ENCODE measurements at regions not wholly inside any gene's neighbourhood (a gene's known extent, or its start where the extent isn't known, plus 50 kb on each side); places are given as distances from the start of the nearest gene placed in this dataset.

DNA sequence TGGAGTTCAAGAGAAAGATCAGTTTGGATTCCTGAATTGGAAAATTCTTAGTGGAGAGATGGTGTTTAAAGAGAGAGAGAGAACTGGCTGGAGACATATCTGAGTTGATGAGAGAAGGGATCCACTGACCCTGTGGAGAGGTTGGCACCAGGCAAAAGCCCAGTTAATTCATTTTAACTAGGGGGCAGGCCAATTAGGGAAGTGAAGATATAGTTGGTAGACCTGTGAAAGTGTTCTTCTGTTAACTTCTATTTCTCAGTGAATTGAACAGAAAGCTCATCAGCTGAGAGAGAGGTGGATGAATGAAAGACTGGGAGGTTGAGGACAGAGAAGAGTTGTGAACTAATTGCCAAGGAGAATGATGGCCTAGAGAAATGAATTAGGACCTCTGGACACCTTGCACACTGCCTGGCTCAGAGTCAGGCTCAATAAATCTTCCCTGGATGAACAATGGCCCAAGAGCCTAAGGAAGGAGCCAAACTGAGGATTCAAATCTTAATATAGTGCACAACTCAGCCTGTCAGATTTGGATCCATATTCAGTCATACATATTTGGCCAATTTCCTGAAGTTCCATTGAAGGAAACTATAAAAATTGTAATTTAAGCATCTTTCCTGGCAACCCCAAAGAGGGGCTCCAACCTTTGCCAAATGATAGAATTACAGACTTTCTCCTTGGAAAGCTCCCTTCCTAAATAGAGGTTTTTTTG, 82.2 kb upstream of the RMDN2 start:
- H3K36me3 ChIP-seq (ENCODE audit: insufficient read depth, low read length), result no peaks in the 10 kb centered on the region
- H3K27ac ChIP-seq (ENCODE audit: low read depth, low read length), result no peak overlapping the region; the same call in 1 of the 2 replicates
- H3K27me3 ChIP-seq (ENCODE audit: insufficient read depth, low read length), result no peaks in the 10 kb centered on the region

DNA sequence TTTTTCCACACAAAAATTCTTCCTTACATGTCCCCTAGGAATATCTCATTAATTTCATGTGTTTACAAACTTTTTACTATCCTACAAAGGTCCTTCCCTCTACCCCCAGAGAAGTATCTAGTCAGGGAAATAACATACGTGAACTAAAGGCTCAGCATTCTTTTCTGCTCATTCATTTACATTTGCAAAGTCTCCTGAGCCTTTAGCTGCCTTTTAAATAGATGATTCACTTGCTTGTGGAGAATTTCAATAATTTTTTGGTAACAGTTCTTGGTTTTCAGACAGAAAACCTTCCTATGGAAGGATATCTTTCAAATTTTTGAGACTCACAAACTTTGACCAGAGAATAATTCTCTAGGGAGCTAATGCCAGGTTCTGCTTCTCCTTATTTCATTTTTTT, 81.5 kb upstream of the RMDN2 start:
- H3K27ac ChIP-seq (ENCODE audit: low read depth, low read length), result peak overlapping the region; percentile 14; the same call in 1 of the 2 replicates
- no peak overlapping the region for H3K9ac ChIP-seq (ENCODE audit: low read depth, low read length)
- H3K4me3 ChIP-seq (ENCODE audit: low read length), result no peak overlapping the region
- H3K4me1 ChIP-seq (ENCODE audit: insufficient read depth, low read length), result peaks cover 10% of the 10 kb centered on the region
- WGBS, result 0% methylated on average over 1 of the region's 1 CpG
- H3K27me3 ChIP-seq (ENCODE audit: insufficient read depth, low read length), result no peaks in the 10 kb centered on the region
- H3K36me3 ChIP-seq (ENCODE audit: insufficient read depth, low read length), result no peaks in the 10 kb centered on the region
- no peaks in the 10 kb centered on the region for H3K9me3 ChIP-seq (ENCODE audit: insufficient read depth, low read depth, low read length)

More for the DNA sequence above, 82.2 kb upstream of the RMDN2 start:
- H3K9me3 ChIP-seq (ENCODE audit: insufficient read depth, low read depth, low read length), result no peaks in the 10 kb centered on the region
- H3K9ac ChIP-seq (ENCODE audit: low read depth, low read length), result no peak overlapping the region
- no peak overlapping the region for H3K4me3 ChIP-seq (ENCODE audit: low read length)
- peaks cover 10% of the 10 kb centered on the region for H3K4me1 ChIP-seq (ENCODE audit: insufficient read depth, low read length)

DNA sequence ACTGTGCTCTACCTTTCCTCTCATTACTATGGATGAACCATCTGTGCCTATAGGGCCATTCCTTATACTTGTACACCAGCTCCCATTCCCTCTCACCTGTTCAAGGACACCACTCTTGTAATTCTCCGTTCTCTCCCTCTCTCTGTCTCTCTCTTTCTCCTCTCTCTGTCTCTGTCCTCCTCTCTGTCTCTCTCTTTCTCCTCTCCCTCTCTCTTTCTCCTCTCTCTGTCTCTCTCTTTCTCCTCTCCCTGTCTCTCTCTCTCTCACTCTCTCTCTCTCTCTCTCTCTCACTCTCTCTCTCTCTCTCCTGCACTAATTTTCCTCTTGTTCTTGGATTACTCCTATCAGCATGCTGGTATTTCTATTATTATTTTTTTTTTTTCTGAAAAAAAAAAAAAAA, 78.9 kb upstream of the RMDN2 start:
- H3K4me3 ChIP-seq (ENCODE audit: low read length), result no peak overlapping the region
- no peaks in the 10 kb centered on the region for H3K36me3 ChIP-seq (ENCODE audit: insufficient read depth, low read length)
- H3K27ac ChIP-seq (ENCODE audit: low read depth, low read length), result no peak overlapping the region
- H3K9me3 ChIP-seq (ENCODE audit: insufficient read depth, low read depth, low read length), result no peaks in the 10 kb centered on the region
- no peaks in the 10 kb centered on the region for H3K27me3 ChIP-seq (ENCODE audit: insufficient read depth, low read length)
- peaks cover 10% of the 10 kb centered on the region for H3K4me1 ChIP-seq (ENCODE audit: insufficient read depth, low read length)
- no peak overlapping the region for H3K9ac ChIP-seq (ENCODE audit: low read depth, low read length)
- WGBS, result 0% methylated on average over 1 of the region's 1 CpG

DNA sequence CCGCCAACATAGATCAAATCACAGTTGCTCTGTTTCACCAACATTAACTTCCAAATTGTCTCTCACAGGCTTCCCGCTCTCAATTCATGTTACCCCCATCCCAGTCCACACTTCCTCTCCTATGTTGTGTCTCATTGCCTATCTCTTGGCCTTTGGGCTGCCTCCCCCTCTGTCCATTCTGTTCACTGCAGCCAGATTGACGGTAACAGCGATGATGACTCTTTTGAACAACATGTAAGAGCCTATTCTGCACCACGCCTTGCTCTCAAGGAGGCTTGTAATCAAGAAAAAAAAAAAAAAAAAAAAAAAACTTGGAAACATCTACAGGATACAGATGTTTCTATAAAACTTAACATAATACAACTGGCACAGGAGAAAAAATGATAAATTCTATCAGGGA, 77.3 kb upstream of the RMDN2 start:
- H3K4me3 ChIP-seq (ENCODE audit: low read length), result no peak overlapping the region
- H3K9me3 ChIP-seq (ENCODE audit: insufficient read depth, low read depth, low read length), result no peaks in the 10 kb centered on the region
- no peak overlapping the region for H3K27ac ChIP-seq (ENCODE audit: low read depth, low read length)
- H3K9ac ChIP-seq (ENCODE audit: low read depth, low read length), result no peak overlapping the region
- H3K36me3 ChIP-seq (ENCODE audit: insufficient read depth, low read length), result no peaks in the 10 kb centered on the region
- 95% methylated on average over 5 of the region's 5 CpGs for WGBS
- peaks cover 10% of the 10 kb centered on the region for H3K4me1 ChIP-seq (ENCODE audit: insufficient read depth, low read length)
- no peaks in the 10 kb centered on the region for H3K27me3 ChIP-seq (ENCODE audit: insufficient read depth, low read length)

DNA sequence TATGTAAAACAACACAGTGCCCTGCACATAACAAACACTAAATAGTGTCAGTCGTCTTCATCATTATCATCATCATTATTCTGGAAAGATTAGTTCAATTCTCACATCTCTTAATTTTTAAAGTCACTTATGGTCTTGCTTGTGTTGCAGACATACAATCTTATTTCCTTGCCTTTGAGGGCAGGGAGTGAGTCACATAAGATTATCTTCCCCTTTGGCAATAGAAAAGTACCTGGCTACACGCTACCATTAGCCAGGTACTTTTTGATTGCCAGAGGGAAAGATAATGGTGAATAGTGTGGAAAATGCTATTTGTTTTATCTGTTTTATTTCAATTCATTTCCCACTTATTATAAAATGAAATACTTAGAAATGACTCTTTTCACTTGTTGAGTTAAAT, 76.6 kb upstream of the RMDN2 start:
- Histone ChIP-seq H3K9me3 (ENCODE audit: insufficient read depth, low read depth, low read length) (no peaks in the 10 kb centered on the region), H3K27ac (ENCODE audit: low read depth, low read length) (no peak overlapping the region), H3K4me3 (ENCODE audit: low read length) (no peak overlapping the region), H3K36me3 (ENCODE audit: insufficient read depth, low read length) (no peaks in the 10 kb centered on the region), H3K9ac (ENCODE audit: low read depth, low read length) (no peak overlapping the region), H3K27me3 (ENCODE audit: insufficient read depth, low read length) (no peaks in the 10 kb centered on the region), H3K4me1 (ENCODE audit: insufficient read depth, low read length) (peaks cover 6% of the 10 kb centered on the region)
- 93% methylated on average over 1 of the region's 2 CpGs for WGBS

DNA sequence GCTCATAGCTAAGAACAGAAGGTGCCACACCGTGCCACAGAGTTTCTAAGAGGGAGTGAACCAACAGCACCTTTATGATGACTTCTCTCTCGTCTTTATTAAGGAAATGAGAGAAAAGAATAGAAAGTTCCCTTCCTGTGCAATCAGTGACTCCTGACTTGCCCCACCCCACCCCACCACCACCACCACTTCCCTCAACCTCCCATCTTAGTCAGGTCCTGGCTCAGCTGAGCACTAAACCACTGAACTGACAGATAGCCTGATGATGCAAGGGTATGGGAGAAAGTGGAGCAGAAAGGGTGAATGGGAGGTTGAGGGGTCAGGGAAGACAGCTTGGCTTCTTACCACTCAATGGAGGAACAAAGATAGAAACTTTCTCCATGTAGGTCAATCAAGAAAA, 75.2 kb upstream of the RMDN2 start:
- no peaks in the 10 kb centered on the region for H3K4me1 ChIP-seq (ENCODE audit: insufficient read depth, low read length)
- 100% methylated on average over 1 of the region's 2 CpGs for WGBS
- no peaks in the 10 kb centered on the region for H3K27me3 ChIP-seq (ENCODE audit: insufficient read depth, low read length)
- no peak overlapping the region for H3K9ac ChIP-seq (ENCODE audit: low read depth, low read length)
- H3K9me3 ChIP-seq (ENCODE audit: insufficient read depth, low read depth, low read length), result no peaks in the 10 kb centered on the region
- no peaks in the 10 kb centered on the region for H3K36me3 ChIP-seq (ENCODE audit: insufficient read depth, low read length)
- H3K27ac ChIP-seq (ENCODE audit: low read depth, low read length), result no peak overlapping the region
- no peak overlapping the region for H3K4me3 ChIP-seq (ENCODE audit: low read length)

DNA sequence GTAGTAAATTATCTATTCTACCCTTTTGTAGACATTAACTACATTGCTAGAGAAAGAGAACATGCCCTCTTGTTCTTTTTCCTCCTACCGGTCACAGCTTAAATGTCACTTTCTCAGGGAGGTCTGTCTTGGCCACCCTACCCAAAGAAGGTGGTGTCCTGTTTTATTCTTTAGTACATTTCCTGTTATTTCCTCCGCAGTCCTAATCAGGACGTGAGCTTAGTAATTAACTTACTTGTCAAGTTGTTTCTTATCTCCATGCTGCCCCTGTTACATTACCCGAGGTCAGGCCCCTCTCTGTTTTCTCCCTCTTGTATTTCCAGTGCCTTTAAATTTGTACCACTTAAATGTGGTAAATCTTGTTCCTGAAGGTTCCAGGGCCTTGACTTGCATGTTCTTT, 73.7 kb upstream of the RMDN2 start:
- H3K9ac ChIP-seq (ENCODE audit: low read depth, low read length), result no peak overlapping the region

DNA sequence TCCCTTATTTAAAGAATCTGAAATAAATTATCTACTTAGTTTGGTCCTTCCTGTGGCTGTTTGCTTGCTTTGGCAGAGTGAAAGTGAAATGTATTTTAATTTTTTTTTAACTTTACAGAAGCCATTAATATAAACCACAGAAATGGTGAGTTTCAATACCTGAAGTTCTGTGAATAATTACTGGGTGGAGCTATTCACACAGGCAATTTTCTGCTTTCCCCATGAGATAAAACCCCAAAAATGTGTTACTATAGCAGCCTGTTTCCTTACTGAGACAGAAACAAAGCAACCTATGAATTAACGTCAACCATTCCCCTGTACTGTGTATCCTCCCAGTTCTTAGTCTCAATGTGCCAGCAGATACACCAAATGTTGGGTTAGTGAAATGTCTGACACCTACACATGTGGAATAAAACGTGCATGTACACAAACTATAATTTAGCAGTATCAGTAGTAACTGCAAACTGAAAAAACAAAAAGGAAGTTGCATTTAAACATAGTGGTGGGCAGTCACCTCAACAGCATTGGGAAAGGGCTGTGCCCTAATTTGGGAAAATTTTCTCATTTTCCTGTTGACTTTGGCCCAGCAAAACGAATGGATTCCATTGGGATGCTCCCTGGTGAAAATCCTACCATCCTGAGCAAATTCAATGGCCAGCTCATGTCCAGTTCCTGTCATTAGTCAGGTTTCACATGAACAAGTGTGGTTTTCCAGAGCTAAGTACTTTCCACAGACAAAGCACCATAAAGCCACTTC, 73.1 kb upstream of the RMDN2 start:
- H3K36me3 ChIP-seq (ENCODE audit: insufficient read depth, low read length), result no peaks in the 10 kb centered on the region
- H3K27ac ChIP-seq (ENCODE audit: low read depth, low read length), result no peak overlapping the region
- H3K9me3 ChIP-seq (ENCODE audit: insufficient read depth, low read depth, low read length), result no peaks in the 10 kb centered on the region
- 92% methylated on average over 3 of the region's 3 CpGs for WGBS
- H3K9ac ChIP-seq (ENCODE audit: low read depth, low read length), result no peak overlapping the region
- no peaks in the 10 kb centered on the region for H3K27me3 ChIP-seq (ENCODE audit: insufficient read depth, low read length)
- H3K4me1 ChIP-seq (ENCODE audit: insufficient read depth, low read length), result no peaks in the 10 kb centered on the region
- no peak overlapping the region for H3K4me3 ChIP-seq (ENCODE audit: low read length)

More for the DNA sequence above, 73.7 kb upstream of the RMDN2 start:
- Histone ChIP-seq H3K27me3 (ENCODE audit: insufficient read depth, low read length) (no peaks in the 10 kb centered on the region), H3K27ac (ENCODE audit: low read depth, low read length) (no peak overlapping the region), H3K9me3 (ENCODE audit: insufficient read depth, low read depth, low read length) (no peaks in the 10 kb centered on the region), H3K4me1 (ENCODE audit: insufficient read depth, low read length) (no peaks in the 10 kb centered on the region), H3K36me3 (ENCODE audit: insufficient read depth, low read length) (no peaks in the 10 kb centered on the region), H3K4me3 (ENCODE audit: low read length) (no peak overlapping the region)
- WGBS, result 82% methylated on average over 4 of the region's 4 CpGs

DNA sequence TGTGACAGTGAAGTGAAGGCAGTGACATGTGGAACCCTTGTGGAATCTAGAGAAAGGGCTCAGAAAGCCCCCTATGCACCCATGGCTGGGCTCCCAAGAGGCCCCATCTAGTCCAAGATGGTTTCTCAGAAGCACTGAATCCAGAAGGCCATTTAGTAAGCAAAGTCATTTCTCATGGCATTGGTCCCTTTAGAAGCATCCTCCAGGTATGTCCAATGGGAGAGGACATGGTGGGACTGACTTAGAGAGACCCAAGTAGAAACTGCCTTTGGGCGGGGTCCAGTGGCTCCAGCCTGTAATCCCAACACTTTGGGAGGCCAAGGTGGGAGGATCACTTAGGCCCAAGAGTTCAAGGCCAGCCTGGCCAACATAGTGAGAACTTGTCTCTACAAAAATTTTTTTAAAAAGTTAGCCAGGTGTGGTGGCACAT, 72.5 kb upstream of the RMDN2 start:
- 95% methylated on average over 1 of the region's 1 CpG for WGBS
- Histone ChIP-seq H3K27ac (ENCODE audit: low read depth, low read length) (no peak overlapping the region), H3K27me3 (ENCODE audit: insufficient read depth, low read length) (no peaks in the 10 kb centered on the region), H3K4me1 (ENCODE audit: insufficient read depth, low read length) (no peaks in the 10 kb centered on the region), H3K36me3 (ENCODE audit: insufficient read depth, low read length) (no peaks in the 10 kb centered on the region), H3K4me3 (ENCODE audit: low read length) (no peak overlapping the region), H3K9ac (ENCODE audit: low read depth, low read length) (no peak overlapping the region), H3K9me3 (ENCODE audit: insufficient read depth, low read depth, low read length) (no peaks in the 10 kb centered on the region)

DNA sequence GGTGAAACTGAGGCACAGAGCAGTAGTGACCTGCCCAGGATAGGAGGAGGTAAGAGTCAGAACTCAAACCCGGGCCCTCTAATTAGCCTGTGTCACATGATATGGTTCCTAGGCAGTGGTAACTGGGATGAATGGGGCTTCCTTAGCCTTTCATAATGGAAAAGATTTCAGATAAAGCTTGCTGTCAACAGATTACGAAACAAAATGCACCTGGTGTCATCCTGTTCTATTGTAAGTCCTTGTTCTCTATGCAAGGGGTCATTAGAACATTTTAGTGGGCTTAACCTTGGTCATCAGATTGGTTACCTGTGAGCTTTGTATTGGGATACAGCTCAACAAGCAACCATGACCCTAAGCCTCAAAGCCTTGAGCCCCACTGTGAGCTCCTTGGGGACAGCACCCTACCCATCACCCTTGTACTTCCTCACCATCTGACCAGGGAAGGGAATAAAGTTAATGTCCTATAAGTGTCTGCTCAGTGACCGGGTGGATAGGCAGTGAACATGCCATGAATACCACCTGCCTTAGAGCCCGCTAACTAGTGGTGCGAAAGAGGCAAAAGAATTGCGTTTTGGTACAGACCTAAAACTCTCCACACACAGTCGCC, 70.3 kb upstream of the RMDN2 start:
- no peak overlapping the region for H3K4me3 ChIP-seq (ENCODE audit: low read length)
- H3K36me3 ChIP-seq (ENCODE audit: insufficient read depth, low read length), result no peaks in the 10 kb centered on the region
- H3K4me1 ChIP-seq (ENCODE audit: insufficient read depth, low read length), result no peaks in the 10 kb centered on the region; the same call in 1 of the 2 replicates
- no peak overlapping the region for H3K9ac ChIP-seq (ENCODE audit: low read depth, low read length)
- no peak overlapping the region for H3K27ac ChIP-seq (ENCODE audit: low read depth, low read length)
- 95% methylated on average over 7 of the region's 7 CpGs for WGBS
- H3K27me3 ChIP-seq (ENCODE audit: insufficient read depth, low read length), result no peaks in the 10 kb centered on the region
- H3K9me3 ChIP-seq (ENCODE audit: insufficient read depth, low read depth, low read length), result no peaks in the 10 kb centered on the region

DNA sequence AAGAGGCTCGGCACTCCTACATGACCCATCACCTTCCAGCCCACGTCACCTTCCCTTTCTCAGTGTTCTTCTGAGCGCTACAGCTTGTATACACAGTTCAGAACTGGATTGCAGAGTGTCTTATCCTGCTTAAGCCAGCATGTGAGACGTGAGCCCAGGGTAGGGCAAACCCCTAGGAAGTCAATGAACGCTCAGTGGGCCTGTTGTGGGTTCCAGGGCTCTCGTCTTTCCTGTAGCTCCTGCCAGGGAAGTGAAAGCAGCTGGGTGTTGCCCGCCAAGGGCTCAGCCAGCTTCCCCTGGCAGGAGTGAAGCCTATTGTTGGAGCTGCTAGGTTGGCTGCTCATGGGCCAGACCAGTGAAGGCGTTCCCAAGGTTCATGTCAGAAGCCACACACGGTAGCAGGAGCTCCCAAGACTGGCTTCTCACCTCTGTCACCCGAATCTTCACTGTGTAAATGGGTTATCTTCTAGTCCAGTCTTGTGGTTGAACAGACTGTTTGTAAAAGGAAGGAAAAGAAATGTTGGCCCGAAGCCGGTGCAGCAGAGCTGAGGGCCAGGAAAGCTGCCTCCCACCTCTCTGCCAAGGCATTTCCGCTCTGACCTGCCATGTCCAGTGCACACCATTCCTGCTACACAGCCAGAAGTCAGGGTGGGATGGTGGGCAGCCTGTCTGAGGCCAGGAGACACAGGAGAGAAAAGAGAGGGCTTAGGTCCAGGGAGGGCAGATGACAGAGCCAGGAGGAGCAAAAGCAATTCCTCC, 69.6 kb upstream of the RMDN2 start:
- 91% methylated on average over 13 of the region's 13 CpGs for WGBS
- no peaks in the 10 kb centered on the region for H3K27me3 ChIP-seq (ENCODE audit: insufficient read depth, low read length)
- no peaks in the 10 kb centered on the region for H3K36me3 ChIP-seq (ENCODE audit: insufficient read depth, low read length)
- no peak overlapping the region for H3K9ac ChIP-seq (ENCODE audit: low read depth, low read length)
- no peak overlapping the region for H3K27ac ChIP-seq (ENCODE audit: low read depth, low read length)
- H3K9me3 ChIP-seq (ENCODE audit: insufficient read depth, low read depth, low read length), result no peaks in the 10 kb centered on the region
- no peaks in the 10 kb centered on the region; the same call in 1 of the 2 replicates for H3K4me1 ChIP-seq (ENCODE audit: insufficient read depth, low read length)
- H3K4me3 ChIP-seq (ENCODE audit: low read length), result no peak overlapping the region

All from HUES64 (cell line).